Pancreas (tissue), 10 donors: ENCODE measurements at regions not wholly inside any gene's neighbourhood (a gene's known extent, or its start where the extent isn't known, plus 50 kb on each side); places are given as distances from the start of the nearest gene placed in this dataset.

Experiments used
- ATAC-seq, 4 donors: fragments of 200-7000 bp; cut with Tn5 transposase; one replicate each; pipeline versions ENCODE4 v1.8.0 to v1.9.1; 2020; ENCODE audit warnings: mild to moderate bottlenecking in 4 of 4, moderate library complexity in 4 of 4
- DNase-seq, 6 donors: peaks; one replicate each; pipeline ENCODE4 v3.0.0-alpha.2; 2020
- FAIRE-seq: peaks from 2 replicates; lab custom pipeline; 2012; peaks lifted over from hg19 to GRCh38; lab: Jason Lieb, UNC
- H3K27ac ChIP-seq, 4 donors: fragments of 200-600 bp; sonication (generic); 1 replicate in 3 of 4; 2 replicates in 1 of 4; pipeline versions ENCODE4 v1.5.0 to v1.8.0; 2020
- H3K27me3 ChIP-seq, 4 donors: fragments of 200-600 bp; one replicate each; pipeline ENCODE4 v1.8.0; 2021
- H3K36me3 ChIP-seq, 3 donors: fragments of 200-600 bp; sonication (generic) in 1 of 3; one replicate each; pipeline versions ENCODE4 v1.5.0 to v1.8.0; 2020 to 2021
- H3K4me1 ChIP-seq, 3 donors: fragments of 200-600 bp; one replicate each; pipeline ENCODE4 v1.8.0; 2021
- H3K4me3 ChIP-seq, 4 donors: fragments of 200-600 bp; sonication (generic) in 2 of 4; one replicate each; pipeline versions ENCODE4 v1.5.0 to v1.8.0; 2020 to 2021
- H3K9me3 ChIP-seq, 4 donors: fragments of 200-600 bp; one replicate each; pipeline ENCODE4 v1.8.0; 2021
- WGBS, 2 donors: extraction: QIAGEN DNeasy Blood & Tissue Kit; methylation state at CpG; one replicate each; pipeline ENCODE4 v1.1.7; 2013; 5-methylcytosine and 5-hydroxymethylcytosine counted together
- intact Hi-C, 3 donors: fragments of 100-400 bp; cut with DNase I; formaldehyde crosslinking; loops; one replicate each; pipeline versions ENCODE4 v1.11.1 to v1.14.2; 2022
- TF ChIP-seq, protein P1 (sequence below), 4 donors: fragments of 200-600 bp; sonication (generic) in 3 of 4; IDR thresholded peaks; one replicate each; pipeline versions ENCODE4 v1.5.0 to v1.8.0; 2021; ENCODE audit warnings: antibody characterized with exemption in 4 of 4
- donor health status: healthy with polysubstance abuse.
- donor health status: DM: no; HTN: no; CAD: no; lungs with moderate emphysema.
- donor health status: DM: no; HTN: no; CAD: no.
- donor health status: control.
- donor health status: control.
- donor health status: Bipolar disorder and iron deficiency.
- donor health status: DM: yes; HTN: yes; CAD: no.
- donor health status: DM: no; HTN: no; CAD: no.
- donor health status: DM: no; HTN: no; CAD: no.
- donor health status: DM: yes; HTN: yes; CAD: no.

DNA sequence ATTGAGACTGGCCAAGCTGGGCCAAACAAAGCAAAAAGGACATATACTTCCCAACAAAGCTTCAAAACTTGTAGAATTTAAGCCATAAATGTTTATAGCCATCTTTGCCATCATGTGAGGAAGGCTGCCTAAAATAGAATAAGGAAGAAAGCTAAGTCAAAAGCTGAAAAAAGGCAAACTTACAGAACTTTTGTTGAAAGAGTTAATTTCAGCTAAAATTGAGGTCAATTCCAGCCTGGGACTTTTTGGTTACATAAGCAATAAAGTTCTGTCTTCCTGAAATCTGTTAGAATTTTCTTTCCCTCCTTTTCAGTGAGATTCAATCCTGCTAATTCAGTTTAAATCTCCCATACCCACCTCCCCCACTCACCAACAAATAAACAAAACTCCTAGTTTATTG, 227.9 kb upstream of the MARCKS start:
- no peak for FAIRE-seq
- Histone ChIP-seq H3K4me3 (no peak overlapping the region), H3K9me3 (no peaks in the 10 kb centered on the region), H3K36me3 (no peaks in the 10 kb centered on the region), H3K4me1 (peaks cover 11 to 42% (median 18%) of the 10 kb centered on the region in 3 donors), H3K27ac (no peak overlapping the region), H3K27me3 (no peaks in the 10 kb centered on the region)
- TF ChIP-seq, protein P1, sequence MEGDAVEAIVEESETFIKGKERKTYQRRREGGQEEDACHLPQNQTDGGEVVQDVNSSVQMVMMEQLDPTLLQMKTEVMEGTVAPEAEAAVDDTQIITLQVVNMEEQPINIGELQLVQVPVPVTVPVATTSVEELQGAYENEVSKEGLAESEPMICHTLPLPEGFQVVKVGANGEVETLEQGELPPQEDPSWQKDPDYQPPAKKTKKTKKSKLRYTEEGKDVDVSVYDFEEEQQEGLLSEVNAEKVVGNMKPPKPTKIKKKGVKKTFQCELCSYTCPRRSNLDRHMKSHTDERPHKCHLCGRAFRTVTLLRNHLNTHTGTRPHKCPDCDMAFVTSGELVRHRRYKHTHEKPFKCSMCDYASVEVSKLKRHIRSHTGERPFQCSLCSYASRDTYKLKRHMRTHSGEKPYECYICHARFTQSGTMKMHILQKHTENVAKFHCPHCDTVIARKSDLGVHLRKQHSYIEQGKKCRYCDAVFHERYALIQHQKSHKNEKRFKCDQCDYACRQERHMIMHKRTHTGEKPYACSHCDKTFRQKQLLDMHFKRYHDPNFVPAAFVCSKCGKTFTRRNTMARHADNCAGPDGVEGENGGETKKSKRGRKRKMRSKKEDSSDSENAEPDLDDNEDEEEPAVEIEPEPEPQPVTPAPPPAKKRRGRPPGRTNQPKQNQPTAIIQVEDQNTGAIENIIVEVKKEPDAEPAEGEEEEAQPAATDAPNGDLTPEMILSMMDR (IDR thresholded peaks at IDR 0.05), result no peak
- no peak for ATAC-seq
- DNase-seq, result no peak
- intact Hi-C loops, result no loop called here

DNA sequence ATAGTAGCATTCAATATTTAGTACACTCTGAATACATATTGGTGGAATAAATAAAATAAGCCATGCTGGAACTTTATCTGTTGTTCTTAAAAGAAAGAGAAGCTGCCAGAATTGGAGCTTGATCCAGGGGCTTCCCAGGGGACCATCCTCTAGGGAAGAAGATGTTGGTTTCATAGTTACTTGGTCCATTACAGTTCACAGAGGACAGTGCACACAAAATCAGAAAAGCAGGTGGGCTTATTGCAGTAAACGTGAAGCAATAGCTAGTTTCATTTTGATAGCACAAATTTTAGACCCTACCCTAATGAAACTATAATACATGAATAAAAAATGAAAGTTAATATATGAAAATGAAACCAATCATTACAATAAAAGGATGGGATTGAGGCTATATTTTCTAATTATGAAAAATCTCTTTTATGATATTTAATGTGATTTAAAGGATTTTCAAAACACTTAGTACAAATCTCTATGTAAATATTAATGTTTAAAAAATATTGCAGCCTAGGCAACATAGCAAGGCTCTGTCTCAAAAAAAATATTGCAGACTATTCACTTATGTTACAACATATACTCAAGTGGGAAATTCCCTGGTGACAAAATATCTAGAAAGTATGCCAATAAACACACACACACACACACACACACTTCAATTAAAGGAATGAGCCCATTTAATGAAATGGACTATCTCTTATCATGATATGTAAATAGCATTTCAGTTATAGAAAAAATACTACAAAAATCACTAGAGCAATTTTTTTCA, 227.0 kb upstream of the MARCKS start:
- TF ChIP-seq, protein P1 (IDR thresholded peaks at IDR 0.05), result no peak
- FAIRE-seq (peak; percentile 78), ATAC-seq (peak in 2 of 4 donors; percentile 17 to 48), DNase-seq (no peak)
- H3K36me3 ChIP-seq, result no peaks in the 10 kb centered on the region
- WGBS, 2 donors, result 81 to 86% methylated on average over 1 of the region's 1 CpG
- H3K27ac ChIP-seq, result peak overlapping the region in 2 of 4 donors; percentile 74 to 85
- intact Hi-C loops, result no loop called here
- H3K4me3 ChIP-seq, result no peak overlapping the region
- H3K9me3 ChIP-seq, result no peaks in the 10 kb centered on the region
- H3K4me1 ChIP-seq, result peaks cover 11 to 47% (median 18%) of the 10 kb centered on the region in 3 donors
- H3K27me3 ChIP-seq, result no peaks in the 10 kb centered on the region

DNA sequence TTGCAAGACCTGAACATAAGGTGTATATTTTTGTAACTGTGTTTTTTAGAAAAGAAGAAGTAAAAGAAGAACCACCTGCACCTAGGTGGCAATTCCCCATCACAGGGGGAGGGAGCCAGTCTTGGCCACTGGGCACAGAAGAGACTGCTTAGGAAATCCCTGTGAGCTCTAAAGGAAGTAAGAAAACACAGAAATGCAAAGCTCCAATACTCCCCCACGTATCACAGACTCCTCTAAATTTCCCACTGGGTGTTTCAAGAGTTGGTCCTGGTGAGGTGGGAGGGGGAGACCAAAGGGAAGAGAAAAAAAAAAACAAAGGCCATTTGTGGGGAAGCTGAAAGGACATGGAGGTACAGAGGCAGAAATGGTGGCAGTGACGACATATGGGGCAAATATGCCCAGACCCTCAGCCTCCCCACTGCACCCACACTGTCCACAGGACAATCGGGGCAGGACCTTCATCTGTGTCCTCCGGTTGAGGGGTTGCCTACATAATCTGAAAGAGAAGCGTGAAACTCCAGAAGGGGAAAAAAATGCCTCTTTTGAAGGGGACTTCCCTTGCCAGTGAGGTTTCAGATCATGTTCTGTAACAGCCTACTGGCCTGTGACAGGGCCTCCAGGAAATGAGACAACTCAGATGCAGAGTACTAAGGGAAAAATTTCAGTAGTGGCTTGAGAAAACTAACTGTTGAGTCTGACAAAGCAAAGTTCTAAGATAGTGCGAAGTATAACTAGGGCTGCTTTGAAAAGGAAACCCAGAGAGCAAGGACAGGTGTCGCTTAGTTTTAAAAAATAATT, 226.2 kb upstream of the MARCKS start:
- intact Hi-C loops, result no loop called here

GRCh38 chr6:113631666-113632065, 225.5 kb upstream of the MARCKS start:
- Histone ChIP-seq H3K4me3 (no peak overlapping the region), H3K4me1 (peaks cover 18 to 62% (median 30%) of the 10 kb centered on the region in 3 donors), H3K27me3 (no peaks in the 10 kb centered on the region), H3K9me3 (no peaks in the 10 kb centered on the region), H3K36me3 (no peaks in the 10 kb centered on the region), H3K27ac (peak overlapping the region; percentile 45 to 85 (median 70))
- DNase-seq (no peak), ATAC-seq (no peak), FAIRE-seq (no peak)
- WGBS, 2 donors, result 54 to 61% methylated on average over 3 of the region's 3 CpGs
- intact Hi-C loops, result no loop called here
- TF ChIP-seq, protein P1 (IDR thresholded peaks at IDR 0.05), result no peak

More for the DNA sequence above, 226.2 kb upstream of the MARCKS start:
- ATAC-seq (peak; percentile 26 to 82 (median 64)), FAIRE-seq (no peak), DNase-seq (no peak)
- no peaks in the 10 kb centered on the region for H3K36me3 ChIP-seq
- peak overlapping the region in 3 of 4 donors; percentile 28 to 85 (median 74) for H3K27ac ChIP-seq
- H3K27me3 ChIP-seq, result no peaks in the 10 kb centered on the region
- WGBS, 2 donors, result 76 to 77% methylated on average over 7 of the region's 7 CpGs
- H3K4me1 ChIP-seq, result peaks cover 12 to 55% (median 24%) of the 10 kb centered on the region in 3 donors
- no peak overlapping the region for H3K4me3 ChIP-seq
- no peaks in the 10 kb centered on the region for H3K9me3 ChIP-seq
- TF ChIP-seq, protein P1 (IDR thresholded peaks at IDR 0.05), result no peak
